Endodermal cell (in vitro differentiated cells): ENCODE measurements at regions not wholly inside any gene's neighbourhood (a gene's known extent, or its start where the extent isn't known, plus 50 kb on each side); places are given as distances from the start of the nearest gene placed in this dataset.

Experiments used
- DNase-seq: peaks from one replicate; pipeline ENCODE4 v3.0.0-alpha.2; 2017
- H3K27ac ChIP-seq: 2 replicates; pipeline ENCODE4 v1.5.1; 2013; ENCODE audit warnings: mild to moderate bottlenecking, low read depth, low read length, moderate library complexity
- H3K27me3 ChIP-seq: 2 replicates; pipeline ENCODE4 v1.6.1; 2013; ENCODE audit warnings: mild to moderate bottlenecking, low read length, moderate library complexity; ENCODE audit not compliant: insufficient read depth, control insufficient read depth, poor library complexity, severe bottlenecking
- H3K36me3 ChIP-seq: 2 replicates; pipeline ENCODE4 v1.7.0; 2013; ENCODE audit warnings: mild to moderate bottlenecking, low read length, moderate library complexity; ENCODE audit not compliant: control insufficient read depth, insufficient read depth
- H3K4me1 ChIP-seq: one replicate; pipeline ENCODE4 v1.7.0; 2013; ENCODE audit warnings: low read length; ENCODE audit not compliant: control insufficient read depth, insufficient read depth
- H3K4me3 ChIP-seq: 2 replicates; pipeline ENCODE4 v1.5.1; 2013; ENCODE audit warnings: mild to moderate bottlenecking, low read length, moderate library complexity
- H3K9ac ChIP-seq: 2 replicates; pipeline ENCODE4 v1.6.1; 2013; ENCODE audit warnings: mild to moderate bottlenecking, low read length, moderate library complexity; ENCODE audit not compliant: poor library complexity, severe bottlenecking; ENCODE audit errors: extremely low read depth
- H3K9me3 ChIP-seq: 2 replicates; pipeline ENCODE4 v1.6.1; 2013; ENCODE audit warnings: mild to moderate bottlenecking, low read length, moderate library complexity; ENCODE audit not compliant: control insufficient read depth
- H3K27ac Mint-ChIP-seq: 2 replicates; pipeline ENCODE4 v1.8.0; 2020; ENCODE audit warnings: mixed read lengths
- H3K27me3 Mint-ChIP-seq: 2 replicates; pipeline ENCODE4 v1.8.0; 2021; ENCODE audit warnings: mild to moderate bottlenecking, mixed read lengths; ENCODE audit not compliant: insufficient read depth
- H3K36me3 Mint-ChIP-seq: 2 replicates; pipeline ENCODE4 v1.8.0; 2020; ENCODE audit warnings: low read depth, mixed read lengths
- H3K4me1 Mint-ChIP-seq: 2 replicates; pipeline ENCODE4 v1.8.0; 2020; ENCODE audit warnings: mixed read lengths
- H3K4me3 Mint-ChIP-seq: 2 replicates; pipeline ENCODE4 v1.8.0; 2020; ENCODE audit warnings: mild to moderate bottlenecking, moderate library complexity, mixed read lengths
- H3K9me3 Mint-ChIP-seq: 2 replicates; pipeline ENCODE4 v1.8.0; 2020; ENCODE audit warnings: mild to moderate bottlenecking, mixed read lengths
- WGBS, 2 experiments: methylation state at CpG; one replicate each; pipeline versions ENCODE4 v1.1.5 to v1.1.7; 2013; ENCODE audit warnings: missing lambda C conversion rate in 2 of 2, mixed read lengths in 1 of 2; ENCODE audit not compliant: insufficient coverage in 1 of 2, insufficient read length in 1 of 2; 5-methylcytosine and 5-hydroxymethylcytosine counted together
- TF ChIP-seq, protein P1 (sequence below): fragments of 200-600 bp; sonication (generic); conservative IDR thresholded peaks from 2 replicates; pipeline ENCODE4 v1.5.0; 2021; ENCODE audit warnings: antibody characterized with exemption, mild to moderate bottlenecking

DNA sequence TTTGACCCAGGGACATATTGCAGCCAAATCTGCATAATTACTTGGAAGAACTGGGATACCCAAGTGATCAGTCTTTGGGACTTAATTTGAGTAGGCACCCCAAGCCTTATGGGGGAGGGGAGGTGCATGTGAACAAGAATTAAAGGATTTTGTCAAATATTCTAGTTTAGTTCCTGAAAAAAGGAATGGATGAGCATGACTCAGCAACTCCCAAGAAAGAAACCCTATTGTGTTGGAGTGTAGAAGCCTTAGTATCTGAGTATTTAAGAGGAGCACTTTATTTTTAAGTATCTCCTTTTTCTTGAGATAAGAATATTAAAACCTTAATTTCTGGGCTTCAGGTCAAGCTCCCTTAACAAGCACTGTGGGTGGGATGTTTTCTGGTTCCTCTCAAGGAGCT lies 222.4 kb downstream of the CD47 start:
- Mint-ChIP-seq H3K4me1 (no peaks in the 10 kb centered on the region), H3K36me3 (no peaks in the 10 kb centered on the region), H3K4me3 (no peak overlapping the region), H3K9me3 (peaks cover 4% of the 10 kb centered on the region), H3K27ac (no peak overlapping the region), H3K27me3 (no peaks in the 10 kb centered on the region)
- no peak overlapping the region for H3K4me3 ChIP-seq
- TF ChIP-seq, protein P1, sequence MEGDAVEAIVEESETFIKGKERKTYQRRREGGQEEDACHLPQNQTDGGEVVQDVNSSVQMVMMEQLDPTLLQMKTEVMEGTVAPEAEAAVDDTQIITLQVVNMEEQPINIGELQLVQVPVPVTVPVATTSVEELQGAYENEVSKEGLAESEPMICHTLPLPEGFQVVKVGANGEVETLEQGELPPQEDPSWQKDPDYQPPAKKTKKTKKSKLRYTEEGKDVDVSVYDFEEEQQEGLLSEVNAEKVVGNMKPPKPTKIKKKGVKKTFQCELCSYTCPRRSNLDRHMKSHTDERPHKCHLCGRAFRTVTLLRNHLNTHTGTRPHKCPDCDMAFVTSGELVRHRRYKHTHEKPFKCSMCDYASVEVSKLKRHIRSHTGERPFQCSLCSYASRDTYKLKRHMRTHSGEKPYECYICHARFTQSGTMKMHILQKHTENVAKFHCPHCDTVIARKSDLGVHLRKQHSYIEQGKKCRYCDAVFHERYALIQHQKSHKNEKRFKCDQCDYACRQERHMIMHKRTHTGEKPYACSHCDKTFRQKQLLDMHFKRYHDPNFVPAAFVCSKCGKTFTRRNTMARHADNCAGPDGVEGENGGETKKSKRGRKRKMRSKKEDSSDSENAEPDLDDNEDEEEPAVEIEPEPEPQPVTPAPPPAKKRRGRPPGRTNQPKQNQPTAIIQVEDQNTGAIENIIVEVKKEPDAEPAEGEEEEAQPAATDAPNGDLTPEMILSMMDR: no peak
- no peaks in the 10 kb centered on the region for H3K9me3 ChIP-seq
- no peaks in the 10 kb centered on the region for H3K36me3 ChIP-seq
- no peak overlapping the region for H3K27ac ChIP-seq
- no peaks in the 10 kb centered on the region for H3K4me1 ChIP-seq
- H3K9ac ChIP-seq: no peak overlapping the region
- no peak for DNase-seq
- H3K27me3 ChIP-seq: no peaks in the 10 kb centered on the region

DNA sequence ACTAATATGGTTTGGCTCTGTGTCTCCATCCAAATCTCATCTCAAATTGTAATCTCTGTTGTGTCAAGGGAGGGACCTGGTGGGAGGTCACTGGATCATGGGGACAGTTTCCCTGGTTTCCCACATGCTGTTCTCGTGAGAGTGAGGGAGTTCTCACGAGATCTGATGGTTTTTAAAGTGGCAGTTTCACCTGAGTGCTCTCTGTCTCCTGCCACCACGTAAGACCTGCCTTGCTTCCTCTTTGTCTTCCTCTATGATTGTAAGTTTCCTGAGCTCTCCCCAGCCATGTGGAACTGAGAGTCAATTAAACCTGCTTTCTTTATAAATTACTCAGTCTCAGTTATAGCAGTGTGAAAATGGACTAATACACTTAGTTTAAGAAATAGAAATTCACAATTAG lies 228.9 kb downstream of the CD47 start:
- 76 to 83% methylated on average over 1 to 3 of the region's 3 CpGs for WGBS, 2 experiments
- TF ChIP-seq, protein P1: no peak
- H3K9me3 Mint-ChIP-seq: no peaks in the 10 kb centered on the region

DNA sequence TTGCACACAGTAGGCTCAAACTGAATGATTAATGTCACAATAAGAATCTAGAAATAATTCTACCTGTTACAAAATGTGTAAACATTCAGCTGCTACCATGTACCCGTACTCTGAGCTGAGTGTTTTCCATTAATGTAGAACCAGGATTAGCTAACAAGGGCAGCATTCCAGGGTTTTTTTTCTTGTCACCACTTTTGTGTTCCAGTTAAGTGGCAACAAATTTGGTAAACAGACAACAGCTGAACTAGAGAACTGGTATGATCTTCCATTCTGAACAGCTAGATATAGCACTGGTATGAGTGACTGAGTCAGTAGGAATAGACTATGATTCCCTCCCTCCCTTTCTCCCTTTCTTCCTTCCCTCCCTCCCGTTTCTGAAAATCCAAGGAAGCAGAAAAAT lies 229.4 kb downstream of the CD47 start:
- 98 to 100% methylated on average over 1 of the region's 2 CpGs for WGBS, 2 experiments
- no peak overlapping the region for H3K4me3 ChIP-seq
- H3K9me3 Mint-ChIP-seq: no peaks in the 10 kb centered on the region
- H3K36me3 ChIP-seq: no peaks in the 10 kb centered on the region
- H3K4me3 Mint-ChIP-seq: no peak overlapping the region
- H3K27me3 ChIP-seq: no peaks in the 10 kb centered on the region
- H3K27ac ChIP-seq: no peak overlapping the region
- no peaks in the 10 kb centered on the region for H3K4me1 Mint-ChIP-seq
- H3K27ac Mint-ChIP-seq: no peak overlapping the region
- H3K27me3 Mint-ChIP-seq: no peaks in the 10 kb centered on the region
- H3K4me1 ChIP-seq: no peaks in the 10 kb centered on the region
- DNase-seq: no peak
- TF ChIP-seq, protein P1: no peak
- no peaks in the 10 kb centered on the region for H3K36me3 Mint-ChIP-seq
- H3K9ac ChIP-seq: no peak overlapping the region
- H3K9me3 ChIP-seq: no peaks in the 10 kb centered on the region

More for the DNA sequence above, 228.9 kb downstream of the CD47 start:
- H3K27me3 ChIP-seq: no peaks in the 10 kb centered on the region
- H3K9me3 ChIP-seq: no peaks in the 10 kb centered on the region
- Mint-ChIP-seq H3K4me1 (no peaks in the 10 kb centered on the region), H3K27ac (no peak overlapping the region), H3K4me3 (no peak overlapping the region), H3K27me3 (no peaks in the 10 kb centered on the region), H3K36me3 (no peaks in the 10 kb centered on the region)
- H3K4me1 ChIP-seq: no peaks in the 10 kb centered on the region
- no peak overlapping the region for H3K9ac ChIP-seq
- DNase-seq: no peak
- H3K4me3 ChIP-seq: no peak overlapping the region
- no peak overlapping the region for H3K27ac ChIP-seq
- H3K36me3 ChIP-seq: no peaks in the 10 kb centered on the region
